Mesenchymal stem cell (in vitro differentiated cells and primary cell): ENCODE measurements at regions not wholly inside any gene's neighbourhood (a gene's known extent, or its start where the extent isn't known, plus 50 kb on each side); places are given as distances from the start of the nearest gene placed in this dataset.
A peak's percentile ranks its signal among the peaks of the same experiment; 100 is the strongest.

ENCODE experiments used
- DNase-seq: peaks from one replicate; pipeline ENCODE4 v3.0.0-alpha.2; 2013
- H2AFZ ChIP-seq: one replicate; pipeline ENCODE4 v1.6.1; 2013; ENCODE audit warnings: low read depth, mild to moderate bottlenecking, control low read depth, inconsistent platforms, low read length, moderate library complexity
- H2AK5ac ChIP-seq: 2 replicates; pipeline ENCODE4 v1.6.1; 2013; ENCODE audit warnings: low read length, moderate library complexity, mild to moderate bottlenecking, inconsistent platforms; ENCODE audit not compliant: severe bottlenecking
- H2BK120ac ChIP-seq: one replicate; pipeline ENCODE4 v1.6.1; 2013; ENCODE audit warnings: low read depth, mild to moderate bottlenecking, inconsistent platforms, low read length, moderate library complexity
- H2BK12ac ChIP-seq, 2 experiments: one replicate each; pipeline ENCODE4 v1.6.1; 2013; ENCODE audit warnings: inconsistent platforms in 2 of 2, low read length in 2 of 2, mild to moderate bottlenecking in 2 of 2, moderate library complexity in 2 of 2, control low read depth in 1 of 2
- H2BK15ac ChIP-seq: one replicate; pipeline ENCODE4 v1.6.1; 2013; ENCODE audit warnings: mild to moderate bottlenecking, low read depth, inconsistent platforms; ENCODE audit not compliant: poor library complexity, severe bottlenecking
- H2BK5ac ChIP-seq: 2 replicates; pipeline ENCODE4 v1.6.1; 2013; ENCODE audit warnings: low read depth, mild to moderate bottlenecking, low read length, control low read depth, inconsistent platforms; ENCODE audit not compliant: poor library complexity, severe bottlenecking
- H3K14ac ChIP-seq, 2 experiments: one replicate each; pipeline ENCODE4 v1.6.1; 2013; ENCODE audit warnings: inconsistent platforms in 2 of 2, low read length in 2 of 2, control low read depth in 1 of 2, mild to moderate bottlenecking in 1 of 2, moderate library complexity in 1 of 2
- H3K18ac ChIP-seq, 2 experiments: one replicate each; pipeline ENCODE4 v1.6.1; 2013; ENCODE audit warnings: inconsistent platforms in 2 of 2, low read length in 2 of 2, control low read depth in 1 of 2, low read depth in 1 of 2, mild to moderate bottlenecking in 1 of 2
- H3K23ac ChIP-seq, 2 experiments: one replicate each; pipeline ENCODE4 v1.6.1; 2013; ENCODE audit warnings: inconsistent platforms in 2 of 2, low read length in 2 of 2, mild to moderate bottlenecking in 2 of 2, moderate library complexity in 2 of 2, control low read depth in 1 of 2
- H3K27ac ChIP-seq: 2 replicates; pipeline ENCODE4 v1.5.1; 2013; ENCODE audit warnings: mild to moderate bottlenecking, moderate library complexity, low read length, control low read depth, inconsistent platforms; ENCODE audit not compliant: poor library complexity, severe bottlenecking
- H3K27me3 ChIP-seq, 2 experiments: 2 replicates each; pipeline versions ENCODE4 v1.6.1 to v1.7.0; 2013; ENCODE audit warnings: low read length in 2 of 2, mild to moderate bottlenecking in 2 of 2, moderate library complexity in 2 of 2, control low read depth in 1 of 2, inconsistent platforms in 1 of 2; ENCODE audit not compliant: control insufficient read depth in 1 of 2, insufficient read depth in 1 of 2
- H3K36me3 ChIP-seq, 2 experiments: 2 replicates each; pipeline versions ENCODE4 v1.6.1 to v1.7.0; 2013; ENCODE audit warnings: low read length in 2 of 2, control low read depth in 1 of 2, inconsistent platforms in 1 of 2, low read depth in 1 of 2, mild to moderate bottlenecking in 1 of 2; ENCODE audit not compliant: insufficient read depth in 2 of 2, control insufficient read depth in 1 of 2
- H3K4ac ChIP-seq, 2 experiments: one replicate each; pipeline ENCODE4 v1.6.1; 2013; ENCODE audit warnings: inconsistent platforms in 2 of 2, low read length in 2 of 2, mild to moderate bottlenecking in 2 of 2, moderate library complexity in 2 of 2, control low read depth in 1 of 2, low read depth in 1 of 2
- H3K4me1 ChIP-seq: 2 replicates; pipeline ENCODE4 v1.6.1; 2013; ENCODE audit warnings: low read depth, low read length, control low read depth; ENCODE audit not compliant: control insufficient read depth, insufficient read depth
- H3K4me2 ChIP-seq: 2 replicates; pipeline ENCODE4 v1.6.1; 2013; ENCODE audit warnings: low read length, mild to moderate bottlenecking, inconsistent platforms; ENCODE audit not compliant: poor library complexity, severe bottlenecking
- H3K4me3 ChIP-seq, 2 experiments: 2 replicates each; pipeline versions ENCODE4 v1.5.1 to v1.7.0; 2013; ENCODE audit warnings: low read length in 2 of 2, mild to moderate bottlenecking in 2 of 2, control low read depth in 1 of 2, low read depth in 1 of 2; ENCODE audit not compliant: insufficient read depth in 1 of 2
- H3K79me1 ChIP-seq: replicated peaks from 2 replicates; pipeline ENCODE4 v1.6.1; 2013; ENCODE audit warnings: mild to moderate bottlenecking, control low read depth, low read length, inconsistent platforms; ENCODE audit not compliant: poor library complexity, severe bottlenecking
- H3K9ac ChIP-seq: 2 replicates; pipeline ENCODE4 v1.7.0; 2013; ENCODE audit warnings: mild to moderate bottlenecking, low read length, moderate library complexity
- H3K9me3 ChIP-seq: 2 replicates; pipeline ENCODE4 v1.7.0; 2013; ENCODE audit warnings: mild to moderate bottlenecking, low read length; ENCODE audit not compliant: control insufficient read depth
- H4K8ac ChIP-seq: one replicate; pipeline ENCODE4 v1.6.1; 2013; ENCODE audit warnings: inconsistent platforms, mild to moderate bottlenecking, low read length, moderate library complexity
- H4K91ac ChIP-seq: one replicate; pipeline ENCODE4 v1.6.1; 2013; ENCODE audit warnings: mild to moderate bottlenecking, low read length, inconsistent platforms
- WGBS: methylation state at CpG from one replicate; pipeline ENCODE4 v1.1.7; 2013; ENCODE audit warnings: mixed read lengths; 5-methylcytosine and 5-hydroxymethylcytosine counted together

DNA sequence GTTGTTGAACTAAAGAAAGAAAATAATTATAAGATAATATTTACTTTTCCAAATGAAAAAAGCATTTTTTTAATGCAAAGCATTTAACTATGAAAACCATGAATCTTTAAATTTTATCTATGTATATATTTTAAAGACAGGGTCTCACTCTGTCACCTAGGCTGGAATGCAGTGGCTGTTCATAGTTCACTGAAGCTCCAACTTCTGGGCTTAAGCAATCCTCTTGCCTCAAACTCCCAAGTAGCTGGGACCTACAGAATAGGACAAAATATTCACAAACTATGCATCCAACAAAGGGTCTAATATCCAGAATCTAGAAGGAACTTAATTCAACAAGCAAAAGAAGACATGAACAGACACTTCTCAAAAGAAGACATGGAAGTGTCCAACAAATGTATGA lies 55.9 kb upstream of the ALB start:
- no peak overlapping the region for H4K91ac ChIP-seq
- no peak overlapping the region for H2BK15ac ChIP-seq
- no peak overlapping the region for H2AFZ ChIP-seq
- no peak for DNase-seq
- H3K4me2 ChIP-seq = no peak overlapping the region
- H3K79me1 ChIP-seq = no peaks in the 10 kb centered on the region
- no peak overlapping the region for H3K18ac ChIP-seq
- H2BK120ac ChIP-seq = no peak overlapping the region
- H3K27ac ChIP-seq = peak overlapping the region; percentile 59
- H3K23ac ChIP-seq = no peak overlapping the region
- no peak overlapping the region for H3K14ac ChIP-seq
- no peaks in the 10 kb centered on the region for H3K9me3 ChIP-seq
- no peak overlapping the region for H3K9ac ChIP-seq
- H4K8ac ChIP-seq = no peak overlapping the region
- no peak overlapping the region for H3K4me3 ChIP-seq
- H3K4ac ChIP-seq = no peak overlapping the region
- no peaks in the 10 kb centered on the region for H3K27me3 ChIP-seq
- H2AK5ac ChIP-seq = no peak overlapping the region
- H3K36me3 ChIP-seq = no peaks in the 10 kb centered on the region
- no peak overlapping the region for H2BK5ac ChIP-seq
- H2BK12ac ChIP-seq = no peak overlapping the region
- H3K4me1 ChIP-seq = peaks cover 2% of the 10 kb centered on the region

DNA sequence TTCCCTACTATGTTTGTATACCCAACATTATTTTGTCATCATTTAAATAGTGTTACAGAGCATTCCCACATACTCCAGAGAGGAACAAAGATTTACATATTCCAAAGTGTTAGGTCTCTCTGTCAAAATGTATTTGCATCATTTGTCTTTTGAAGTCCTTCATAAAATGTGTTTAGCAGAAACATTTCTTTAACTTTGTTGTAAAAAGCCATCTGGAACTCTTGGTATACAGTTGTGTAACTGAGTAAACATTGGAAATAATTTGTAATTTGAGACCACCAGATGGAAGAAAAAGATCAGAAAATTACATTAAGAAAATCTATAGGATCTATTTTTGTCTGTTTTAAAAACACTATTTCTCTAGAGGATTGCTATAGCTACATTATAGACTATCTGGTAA lies 56.6 kb upstream of the ALB start:
- Histone ChIP-seq H3K27me3 (no peaks in the 10 kb centered on the region), H4K91ac (no peak overlapping the region), H3K4ac (no peak overlapping the region), H3K36me3 (no peaks in the 10 kb centered on the region), H3K18ac (no peak overlapping the region), H2BK120ac (no peak overlapping the region), H2AK5ac (no peak overlapping the region), H3K79me1 (no peaks in the 10 kb centered on the region), H3K9me3 (no peaks in the 10 kb centered on the region), H4K8ac (no peak overlapping the region), H3K23ac (no peak overlapping the region), H3K4me3 (no peak overlapping the region), H3K4me2 (no peak overlapping the region), H2BK12ac (no peak overlapping the region), H3K14ac (no peak overlapping the region), H3K9ac (no peak overlapping the region), H2BK5ac (no peak overlapping the region), H3K27ac (no peak overlapping the region), H2AFZ (no peak overlapping the region), H2BK15ac (no peak overlapping the region), H3K4me1 (peaks cover 2% of the 10 kb centered on the region)
- no peak for DNase-seq

DNA sequence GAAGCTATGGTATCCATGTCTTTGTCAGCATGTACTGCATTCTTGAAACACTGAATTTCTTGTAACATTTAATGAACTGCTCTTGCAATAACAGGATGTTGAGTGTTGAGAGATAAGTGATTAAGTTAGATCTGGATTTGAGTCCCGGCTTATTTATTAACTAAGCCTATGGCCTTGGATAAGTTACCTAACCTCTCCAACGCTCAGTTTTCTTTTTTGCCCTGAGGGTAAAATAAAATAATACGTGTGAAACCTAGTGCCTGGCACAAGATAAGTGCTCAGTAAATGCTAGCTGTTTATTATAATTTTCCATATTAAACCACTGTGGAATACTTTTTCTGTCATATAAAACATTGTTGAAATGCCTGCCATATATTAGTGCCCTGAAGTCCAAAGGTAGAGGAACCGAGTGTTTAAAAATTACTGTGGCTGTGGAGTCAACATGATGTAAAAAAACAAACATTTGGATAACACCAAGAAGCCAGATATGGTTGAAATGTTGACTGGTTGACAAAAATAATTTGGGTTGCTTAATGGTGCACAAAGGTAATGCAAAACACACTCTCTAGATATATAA lies 58.6 kb upstream of the ALB start:
- H2BK15ac ChIP-seq = no peak overlapping the region
- DNase-seq = no peak
- H2BK120ac ChIP-seq = no peak overlapping the region
- peak overlapping the region; percentile 64 for H3K27ac ChIP-seq
- no peak overlapping the region for H3K4ac ChIP-seq
- no peaks in the 10 kb centered on the region for H3K9me3 ChIP-seq
- no peak overlapping the region for H3K9ac ChIP-seq
- no peak overlapping the region for H3K18ac ChIP-seq
- WGBS = 92% methylated on average over 2 of the region's 4 CpGs
- H2BK12ac ChIP-seq = no peak overlapping the region
- no peak overlapping the region for H3K4me3 ChIP-seq
- H3K4me2 ChIP-seq = no peak overlapping the region
- H2AFZ ChIP-seq = no peak overlapping the region
- H3K79me1 ChIP-seq = no peaks in the 10 kb centered on the region
- H3K14ac ChIP-seq = no peak overlapping the region
- H4K91ac ChIP-seq = no peak overlapping the region
- H3K36me3 ChIP-seq = no peaks in the 10 kb centered on the region
- H2BK5ac ChIP-seq = no peak overlapping the region
- H3K27me3 ChIP-seq = no peaks in the 10 kb centered on the region
- no peak overlapping the region for H4K8ac ChIP-seq
- H2AK5ac ChIP-seq = no peak overlapping the region
- peaks cover 2% of the 10 kb centered on the region for H3K4me1 ChIP-seq
- no peak overlapping the region for H3K23ac ChIP-seq

DNA sequence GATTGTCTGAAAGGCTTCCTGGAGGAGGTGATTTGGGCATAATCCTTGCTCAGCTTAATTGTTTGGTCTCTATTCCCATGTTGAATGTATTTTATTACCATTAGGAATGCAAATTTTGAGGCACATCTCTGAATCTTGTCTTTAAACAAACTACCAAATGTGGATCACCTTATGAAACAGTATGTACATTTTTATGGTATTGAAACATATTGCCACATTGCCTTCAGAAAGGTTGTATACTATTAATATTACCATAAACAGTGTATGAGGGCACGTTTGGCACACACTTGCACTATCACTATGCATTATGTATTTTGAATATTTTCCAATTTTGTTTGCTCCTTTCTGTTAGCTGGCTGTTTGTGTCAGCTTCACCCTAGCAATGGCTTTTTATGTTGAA lies 60.0 kb upstream of the ALB start:
- H2BK12ac ChIP-seq = no peak overlapping the region
- no peak overlapping the region for H2AFZ ChIP-seq
- no peaks in the 10 kb centered on the region for H3K9me3 ChIP-seq
- no peaks in the 10 kb centered on the region for H3K36me3 ChIP-seq
- no peak overlapping the region for H3K4me3 ChIP-seq
- H2BK15ac ChIP-seq = no peak overlapping the region
- no peak overlapping the region for H2BK5ac ChIP-seq
- no peak overlapping the region for H3K18ac ChIP-seq
- no peak overlapping the region for H4K8ac ChIP-seq
- no peak overlapping the region for H3K9ac ChIP-seq
- H3K23ac ChIP-seq = no peak overlapping the region
- no peak overlapping the region for H3K27ac ChIP-seq
- no peak for DNase-seq
- no peaks in the 10 kb centered on the region for H3K79me1 ChIP-seq
- H3K4me1 ChIP-seq = peaks cover 2% of the 10 kb centered on the region
- H3K4me2 ChIP-seq = no peak overlapping the region
- H4K91ac ChIP-seq = no peak overlapping the region
- H3K14ac ChIP-seq = no peak overlapping the region
- peak overlapping the region; percentile 92 for H2AK5ac ChIP-seq
- no peak overlapping the region for H2BK120ac ChIP-seq
- no peaks in the 10 kb centered on the region for H3K27me3 ChIP-seq
- no peak overlapping the region for H3K4ac ChIP-seq
- no CpG with 5 or more reads among the region's 1 CpG for WGBS
